Hematopoietic multipotent progenitor cell treated with erythropoietin and hydrocortisone succinate and interleukin-3 and kit ligand, for 4 days (in vitro differentiated cells): ENCODE measurements at regions not wholly inside any gene's neighbourhood (a gene's known extent, or its start where the extent isn't known, plus 50 kb on each side); places are given as distances from the start of the nearest gene placed in this dataset.
"Not testable (repeated sequence)": the region's sequence is repeated elsewhere in the genome, so short reads cannot be mapped to it uniquely, and the experiment has no call there.

Experiments
- DNase-seq: peaks from one replicate; pipeline ENCODE4 v3.0.0-alpha.2; 2015

DNA sequence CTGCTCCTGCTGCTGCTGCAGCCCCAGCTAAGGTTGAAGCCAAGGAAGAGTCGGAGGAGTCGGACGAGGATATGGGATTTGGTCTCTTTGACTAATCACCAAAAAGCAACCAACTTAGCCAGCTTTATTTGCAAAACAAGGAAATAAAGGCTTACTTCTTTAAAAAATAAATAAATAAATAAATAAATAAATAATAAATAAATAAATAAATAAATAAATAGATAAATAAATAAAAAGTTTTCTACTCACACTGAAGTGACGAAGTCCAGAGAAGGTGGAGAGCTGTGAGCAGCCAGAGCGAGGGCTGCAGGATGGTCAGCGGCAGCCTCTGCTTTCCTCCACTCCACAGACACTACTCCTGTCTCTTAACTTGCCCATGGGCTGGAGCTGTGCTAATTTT, 105.6 kb upstream of the ATL2 start:
- not testable (repeated sequence) for DNase-seq

DNA sequence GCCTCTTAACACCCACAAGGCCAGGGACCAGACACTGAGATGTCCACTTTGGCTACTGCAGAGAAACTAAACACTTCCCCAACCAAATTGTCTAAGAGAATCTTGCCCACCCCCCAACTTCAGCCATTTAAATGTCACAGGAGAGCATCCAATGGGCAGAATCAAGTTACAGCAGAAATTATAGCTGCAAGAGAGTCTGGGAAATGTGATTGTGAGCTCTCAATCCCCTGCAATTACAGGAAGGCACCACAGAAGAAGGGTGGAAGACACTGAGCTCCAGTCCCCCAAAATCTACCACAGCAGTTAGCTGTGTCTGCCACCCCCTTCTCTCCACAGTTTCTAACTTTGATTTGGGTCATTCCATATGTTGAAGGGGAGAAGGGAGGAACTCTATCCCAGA, 103.5 kb upstream of the ATL2 start:
- DNase-seq, result no peak

DNA sequence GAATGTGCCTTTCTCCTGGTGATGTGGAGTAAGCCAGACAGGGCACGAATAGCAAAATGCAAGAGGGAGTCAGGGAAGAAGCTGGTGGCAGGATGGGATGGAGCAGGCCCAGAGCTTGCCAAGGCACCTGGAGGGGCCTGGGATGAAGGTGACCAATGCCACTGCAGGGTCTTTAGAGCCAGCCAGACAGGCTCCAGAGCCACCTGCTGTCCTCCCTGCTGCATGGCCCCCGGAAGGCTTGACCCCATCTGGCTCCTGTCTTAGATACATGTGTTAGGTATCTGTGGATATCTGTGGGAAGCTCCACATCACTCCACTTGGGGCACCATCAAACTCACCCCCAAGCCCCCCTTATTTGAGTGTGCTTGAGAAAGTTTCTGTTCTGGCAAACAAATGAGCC, 99.9 kb upstream of the ATL2 start:
- no peak for DNase-seq

DNA sequence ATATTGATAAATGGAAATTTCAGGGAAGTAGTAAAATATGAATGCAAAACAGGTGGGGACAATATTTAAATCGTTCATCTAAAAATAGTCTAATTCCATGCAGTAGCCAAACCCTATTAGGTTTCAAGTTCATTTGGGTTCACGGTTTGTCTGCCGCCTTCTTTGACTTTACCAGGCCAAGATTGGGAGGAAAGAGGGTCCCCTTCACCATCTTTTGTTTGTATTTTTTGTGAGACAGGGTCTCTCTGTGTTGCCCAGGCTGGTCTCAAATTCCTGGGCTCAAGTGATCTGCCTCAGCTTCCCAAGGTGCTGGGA, 98.5 kb upstream of the ATL2 start:
- DNase-seq, result no peak

DNA sequence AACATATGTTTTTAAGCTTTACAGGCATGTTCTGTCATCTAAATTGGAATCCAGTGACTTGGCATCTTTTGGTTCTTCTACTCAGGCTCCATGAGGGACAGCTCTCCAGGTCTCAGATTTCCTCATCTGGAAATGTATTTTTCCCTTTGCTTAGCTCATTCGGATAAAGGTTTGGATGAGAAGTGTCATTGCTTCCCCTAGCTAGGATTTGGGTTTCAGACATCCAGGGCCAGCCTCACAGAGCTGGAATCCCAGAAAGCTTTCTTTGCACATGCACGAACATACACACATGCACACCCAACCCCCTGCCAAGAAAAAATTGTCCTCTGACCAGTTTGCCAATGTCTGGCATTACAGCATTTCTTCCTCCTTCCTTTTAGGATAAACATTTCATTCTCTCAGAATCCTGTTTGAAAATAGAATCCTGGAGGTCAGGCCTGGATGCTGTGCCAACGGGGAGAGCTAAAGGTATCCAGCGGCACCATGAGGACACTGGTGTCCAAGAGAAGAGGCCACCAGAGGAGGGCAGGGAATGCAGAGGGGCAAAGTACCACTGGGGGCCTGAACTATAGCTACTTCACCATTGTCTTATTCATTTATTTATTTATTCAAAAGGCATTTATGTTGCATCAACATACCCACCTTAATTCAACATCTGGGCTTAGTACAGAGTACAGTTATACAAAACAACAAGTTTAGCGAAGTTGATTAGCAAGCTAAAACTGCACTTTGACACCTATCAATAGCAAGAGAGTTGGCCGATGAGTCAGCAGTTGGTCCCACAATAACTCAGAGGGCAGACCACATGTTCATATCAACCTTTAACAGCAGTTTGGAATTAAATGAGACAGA, 97.9 kb upstream of the ATL2 start:
- peak; percentile 80 for DNase-seq

DNA sequence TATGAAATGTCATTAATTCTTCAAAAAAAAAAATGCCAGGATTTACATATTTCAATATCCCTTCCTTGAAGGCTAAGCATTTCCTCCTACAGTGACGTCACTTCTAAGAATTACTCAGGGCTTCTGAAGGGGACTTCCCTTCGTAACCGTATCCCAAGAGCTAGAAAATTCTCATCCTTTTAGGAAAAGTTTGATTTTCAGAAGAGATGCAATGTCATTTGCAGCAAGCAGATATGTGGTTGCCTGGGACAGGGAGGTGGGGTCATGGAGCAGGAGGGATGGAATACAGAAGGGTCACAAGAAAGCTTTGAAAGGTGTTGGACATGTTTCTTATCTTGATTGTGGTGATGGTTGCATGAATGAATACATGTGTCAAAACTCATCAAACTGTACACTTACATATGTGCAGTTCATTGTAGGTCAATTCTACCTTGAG, 97.0 kb upstream of the ATL2 start:
- no peak for DNase-seq

DNA sequence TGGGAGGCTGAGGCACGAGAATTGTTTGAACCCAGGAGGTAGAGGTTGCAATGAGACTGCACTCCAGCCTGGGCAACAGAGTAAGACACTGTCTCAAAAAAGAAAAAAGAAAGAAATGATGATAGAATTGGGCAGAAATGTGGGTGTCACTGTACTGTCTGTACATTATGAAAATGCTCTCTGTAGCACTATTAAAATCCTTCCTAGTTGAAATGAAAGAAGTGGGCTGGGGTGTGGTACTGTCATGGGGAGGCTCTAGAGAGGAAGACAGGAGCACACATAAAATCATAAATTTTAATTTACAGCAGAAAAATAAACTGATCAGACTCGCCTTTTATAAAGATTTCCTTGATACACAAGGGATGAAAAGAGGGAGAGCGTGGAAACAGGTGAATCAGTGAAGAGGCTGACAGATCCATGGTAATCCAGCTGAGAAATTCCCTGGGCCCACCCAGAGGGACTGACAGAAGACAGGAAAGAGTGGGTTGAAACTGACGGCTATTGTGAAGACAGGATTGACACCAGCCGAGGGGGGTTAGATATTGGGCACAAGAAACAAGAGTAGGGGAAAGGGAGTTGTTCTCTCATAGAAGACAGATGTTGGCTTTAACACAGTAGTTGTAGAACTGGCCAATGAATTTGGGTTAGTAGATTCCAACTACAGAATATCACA, 96.4 kb upstream of the ATL2 start:
- DNase-seq, result no peak

DNA sequence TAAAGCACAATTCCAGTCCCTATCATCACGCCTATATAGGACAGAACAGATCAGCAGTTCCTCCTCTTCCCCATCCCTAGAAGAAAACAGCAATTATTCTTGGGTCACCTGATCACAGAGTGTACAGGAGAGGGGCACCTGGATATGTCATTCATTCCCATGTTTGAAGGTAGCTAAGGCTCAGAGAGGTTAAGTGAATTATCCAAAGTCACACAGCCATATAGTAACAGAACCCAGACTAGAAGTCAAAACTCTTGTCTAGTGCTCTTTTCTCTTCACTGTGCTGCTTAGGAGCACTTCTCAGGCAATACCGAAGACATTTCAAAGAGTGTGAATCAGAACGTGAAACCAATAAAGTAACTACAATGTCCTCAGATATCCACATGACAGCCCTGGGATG, 93.0 kb upstream of the ATL2 start:
- no peak for DNase-seq

DNA sequence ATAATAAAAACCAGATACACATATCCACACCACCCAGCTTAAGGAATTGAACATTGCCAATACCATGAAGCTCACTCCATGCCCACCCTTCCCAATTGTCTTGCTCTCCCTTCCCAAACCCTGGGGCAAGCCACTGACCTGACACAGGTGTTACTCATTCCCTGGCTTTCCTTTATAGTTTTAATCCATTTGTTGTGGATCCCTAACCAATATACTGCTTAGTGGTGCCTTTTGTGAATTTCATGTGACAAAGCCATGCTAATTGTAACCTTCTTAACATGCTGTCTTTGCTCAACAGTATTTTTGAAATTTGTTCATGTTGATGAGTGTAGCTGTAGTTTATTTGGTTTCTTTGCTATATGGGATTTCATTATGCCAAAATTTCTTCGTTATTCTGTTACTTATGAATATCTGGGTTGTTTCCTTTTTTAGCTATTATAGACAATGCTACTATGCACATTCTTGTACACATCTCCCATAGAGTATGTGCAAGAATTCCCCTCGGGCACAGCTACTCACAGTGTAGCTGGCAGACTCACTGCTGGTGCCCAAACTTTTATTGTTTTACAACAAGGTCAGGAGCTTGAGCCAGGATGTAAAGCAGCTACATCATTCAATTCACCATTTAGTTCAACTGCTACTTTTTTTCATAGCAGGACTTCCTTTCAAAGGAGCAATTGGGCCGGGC, 90.8 kb upstream of the ATL2 start:
- no peak for DNase-seq

DNA sequence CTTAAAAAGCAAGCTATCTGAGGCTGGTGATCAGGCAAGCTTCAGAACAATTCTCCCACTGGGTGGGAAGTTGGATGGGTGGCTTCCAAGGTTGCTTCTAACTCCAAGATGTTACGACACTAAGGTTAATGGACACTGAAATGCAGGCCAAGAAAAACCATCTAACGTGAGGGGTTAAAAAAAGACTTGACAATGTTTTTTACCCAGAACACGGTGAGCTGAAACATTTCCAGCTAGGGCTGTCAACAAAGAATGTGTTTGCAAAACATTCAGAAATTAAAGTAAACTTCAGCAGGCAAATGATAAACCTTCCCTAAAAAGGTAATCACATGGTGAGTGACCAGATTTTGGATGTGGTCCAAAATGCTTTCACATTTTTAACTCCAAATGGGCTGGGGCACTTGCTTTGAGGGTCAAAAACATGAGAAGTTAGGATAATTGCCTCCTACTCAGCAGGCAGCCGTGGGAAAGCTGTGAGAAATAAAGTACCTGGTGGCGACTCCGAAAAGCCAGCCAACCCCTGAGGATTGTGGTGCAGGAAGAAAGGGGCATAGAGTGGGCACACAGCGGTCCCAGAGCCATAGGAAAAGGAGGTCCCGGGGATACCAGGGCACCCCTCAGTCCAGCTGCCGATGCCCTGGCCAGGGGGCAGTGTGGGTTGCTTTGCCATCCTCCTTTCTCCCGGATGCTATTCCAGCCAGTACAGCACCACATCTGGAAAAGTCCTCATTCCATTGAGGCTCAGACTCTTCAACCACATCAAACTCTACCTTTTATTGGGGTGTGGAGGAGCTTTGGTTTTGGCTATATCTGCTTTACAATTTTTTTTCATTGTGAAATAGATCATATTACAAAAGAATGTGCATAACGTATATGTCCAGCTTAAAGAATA, 90.0 kb upstream of the ATL2 start:
- DNase-seq, result no peak

DNA sequence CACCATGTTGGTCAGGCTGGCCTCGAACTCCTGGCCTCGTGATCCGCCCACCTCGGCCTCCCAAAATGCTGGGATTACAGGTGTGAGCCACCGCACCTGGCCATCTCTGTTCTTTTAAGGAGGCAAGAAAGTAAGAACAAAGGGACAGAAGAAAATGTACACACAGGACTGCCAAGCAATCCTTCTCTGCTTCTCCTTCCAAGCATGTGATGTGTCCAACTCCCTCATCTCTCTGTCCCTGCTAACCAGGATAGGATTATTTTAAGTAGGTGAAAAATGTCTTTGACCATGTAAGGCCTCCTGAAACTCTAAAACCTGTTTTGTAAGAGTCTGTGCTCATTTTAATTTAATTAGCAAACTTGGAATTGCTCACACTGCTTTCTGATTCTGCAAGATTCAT, 89.3 kb upstream of the ATL2 start:
- DNase-seq, result no peak

DNA sequence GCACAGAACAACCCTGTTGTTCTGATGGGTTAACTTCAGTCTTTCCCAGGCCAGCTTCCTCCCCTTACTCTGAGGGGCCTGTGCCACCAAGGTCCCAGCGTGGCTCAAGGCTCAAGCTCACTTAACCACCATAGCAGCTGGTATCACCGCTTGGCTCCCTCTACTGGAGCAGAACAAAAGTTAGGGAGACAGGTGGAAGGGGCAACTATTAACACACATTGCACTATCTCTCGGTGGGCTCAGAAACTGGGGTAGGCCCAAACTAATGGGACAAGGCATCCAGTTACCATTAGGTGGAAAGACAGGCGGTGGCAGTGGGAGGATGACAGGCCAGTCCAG, 88.7 kb upstream of the ATL2 start:
- peak; percentile 77 for DNase-seq

DNA sequence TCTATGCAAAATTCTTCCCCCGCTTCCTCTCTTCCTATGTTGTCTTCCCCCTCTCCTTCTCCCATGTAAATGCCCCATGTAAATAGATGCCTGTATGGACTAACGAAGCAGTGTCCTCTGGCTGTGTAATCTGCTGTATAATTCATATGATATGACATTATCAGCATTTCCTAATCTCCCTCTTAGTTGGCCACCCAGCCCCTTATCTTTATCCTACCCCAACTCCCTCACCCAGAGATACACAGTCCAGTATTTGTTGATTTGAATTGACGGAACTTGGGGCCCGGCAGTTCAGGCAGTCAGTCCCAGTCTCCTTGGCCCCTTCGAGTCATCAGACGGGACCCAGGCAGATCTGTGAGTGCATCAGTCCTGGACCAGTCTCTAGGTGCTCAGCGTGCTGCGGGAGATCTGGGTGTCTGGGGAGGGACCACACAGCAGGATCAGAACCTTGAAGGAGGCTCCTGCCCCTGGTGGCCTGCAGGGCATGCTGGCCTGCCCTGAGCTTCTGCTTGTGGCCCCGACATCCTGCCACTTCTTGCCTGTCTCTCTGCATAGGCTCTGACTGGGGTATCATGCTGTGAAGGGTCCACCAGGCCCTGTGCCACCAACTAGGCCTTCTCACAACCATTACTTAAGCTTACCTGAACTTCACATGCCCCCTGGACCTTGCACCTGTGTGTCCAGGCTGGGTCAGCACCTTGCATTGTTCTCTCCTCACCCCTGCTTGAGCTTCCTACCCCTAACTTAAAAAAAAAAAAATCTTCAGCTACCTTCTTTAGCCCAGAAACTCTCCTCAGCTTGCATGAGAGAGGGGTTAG, 88.1 kb upstream of the ATL2 start:
- DNase-seq, result no peak

DNA sequence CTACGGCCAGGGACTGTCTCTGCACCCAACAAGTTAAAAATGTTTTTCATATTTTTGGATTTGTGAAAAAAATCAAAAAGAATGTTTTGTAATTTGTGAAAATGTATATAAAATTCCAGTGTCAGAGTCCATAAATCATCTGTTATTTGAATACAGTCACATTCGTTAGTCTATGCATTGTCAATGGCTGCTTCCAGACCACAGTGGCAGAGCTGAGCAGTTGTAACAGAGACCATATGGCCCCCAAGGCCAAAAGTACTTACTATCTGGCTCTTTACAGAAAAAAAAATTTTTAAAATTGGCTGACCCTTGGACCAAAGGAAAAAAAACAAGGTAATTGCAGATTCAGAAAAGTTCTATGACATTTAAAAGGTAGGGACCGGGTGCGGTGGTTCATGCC, 86.7 kb upstream of the ATL2 start:
- no peak for DNase-seq

DNA sequence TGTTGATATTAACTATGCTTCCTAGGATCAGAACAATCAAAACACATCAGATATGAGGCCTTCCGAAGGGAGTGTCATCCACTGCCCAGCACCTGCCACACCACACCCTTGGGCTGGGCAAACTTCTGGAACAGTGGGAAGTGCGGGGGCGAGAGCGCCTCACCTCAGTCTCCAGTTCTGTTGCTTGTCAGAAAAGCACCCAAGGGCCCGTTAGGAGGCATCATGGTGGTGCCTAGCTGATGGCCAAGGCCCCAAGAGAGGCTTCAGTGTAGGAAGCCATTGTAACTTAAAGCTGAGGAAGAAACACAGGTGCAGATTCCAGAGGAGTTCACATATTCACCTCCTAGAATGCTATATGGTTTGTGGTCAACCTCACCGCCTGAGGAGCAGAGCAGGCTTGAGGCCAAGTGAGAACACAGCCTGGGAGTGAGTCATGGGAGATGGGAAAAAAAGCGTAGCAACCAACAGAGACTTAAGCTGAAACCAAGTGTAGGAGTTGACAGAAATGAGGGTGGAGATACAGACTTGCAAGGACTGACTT, 85.1 kb upstream of the ATL2 start:
- peak; percentile 26 for DNase-seq

DNA sequence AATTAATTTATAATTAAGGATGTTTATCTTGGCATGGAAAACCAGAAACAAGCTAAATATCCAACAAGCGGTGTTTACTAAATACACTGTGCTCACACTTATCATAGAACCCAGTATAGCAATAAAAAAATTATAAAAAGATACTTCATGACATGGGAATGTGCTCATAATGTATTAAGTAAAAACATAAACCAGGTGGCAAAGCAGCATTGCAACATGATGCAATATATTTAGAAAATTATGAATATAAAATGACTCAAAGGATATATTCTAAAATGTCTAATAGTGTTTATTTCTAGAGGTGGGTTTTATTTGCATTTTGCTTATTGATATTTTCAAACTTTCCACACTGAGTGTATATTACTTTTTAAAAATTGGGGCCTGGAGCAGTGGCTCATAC, 84.4 kb upstream of the ATL2 start:
- DNase-seq, result no peak

DNA sequence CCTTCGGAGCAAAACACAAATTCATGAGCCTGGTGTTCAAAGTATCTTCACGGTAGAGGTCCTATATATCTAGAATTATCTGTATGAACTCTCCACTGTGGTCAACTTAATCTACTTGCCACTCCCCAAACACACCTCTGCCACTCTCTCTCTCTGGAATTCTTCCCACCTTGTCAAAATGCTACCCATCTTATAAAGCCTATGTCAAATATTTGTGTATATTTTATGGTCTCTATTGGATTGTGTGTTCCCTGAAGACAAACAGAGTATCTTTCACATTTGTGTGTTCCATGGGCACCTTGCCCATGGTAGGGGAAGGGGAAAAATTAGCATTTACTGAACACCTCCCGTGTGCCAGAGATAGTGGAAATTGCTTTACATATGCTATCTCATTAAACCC, 83.2 kb upstream of the ATL2 start:
- DNase-seq, result no peak

DNA sequence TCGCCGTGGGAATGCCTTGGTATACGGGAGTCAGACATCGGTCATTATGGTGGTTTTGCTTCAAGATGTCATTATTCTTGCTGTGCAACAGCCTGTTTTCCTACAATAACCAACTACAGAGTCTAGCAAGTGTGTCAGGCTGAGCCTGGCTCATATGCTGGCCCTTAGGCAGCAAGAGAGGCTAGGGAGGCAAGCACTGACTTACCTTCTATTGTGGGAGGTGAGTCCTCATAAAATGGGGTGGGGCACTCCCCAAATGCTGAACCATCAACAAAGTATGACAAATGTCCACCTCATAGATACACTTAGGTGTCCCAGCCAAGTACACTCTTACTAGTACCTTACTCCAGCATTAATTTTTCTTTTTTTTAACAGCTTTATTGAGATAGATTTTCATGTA, 77.0 kb upstream of the ATL2 start:
- DNase-seq, result no peak

DNA sequence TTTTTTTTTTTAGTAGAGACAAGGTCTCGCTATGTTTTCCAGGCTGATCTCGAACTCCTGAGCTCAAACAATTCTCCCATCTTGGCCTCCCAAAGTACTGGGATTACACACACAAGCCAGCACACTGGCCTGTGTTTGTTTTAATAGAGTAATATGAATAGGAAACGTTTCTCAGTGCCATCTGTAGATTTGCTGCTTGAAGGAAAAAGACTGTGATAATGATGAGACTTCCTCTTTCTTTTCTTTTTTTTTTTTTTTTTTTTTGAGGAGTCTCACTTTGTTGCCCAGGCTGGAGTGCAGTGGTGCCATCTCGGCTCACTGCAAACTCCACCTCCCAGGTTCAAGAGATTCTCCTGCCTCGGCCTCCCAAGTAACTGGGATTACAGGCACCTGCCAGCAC, 74.7 kb upstream of the ATL2 start:
- DNase-seq, result not testable (repeated sequence)

DNA sequence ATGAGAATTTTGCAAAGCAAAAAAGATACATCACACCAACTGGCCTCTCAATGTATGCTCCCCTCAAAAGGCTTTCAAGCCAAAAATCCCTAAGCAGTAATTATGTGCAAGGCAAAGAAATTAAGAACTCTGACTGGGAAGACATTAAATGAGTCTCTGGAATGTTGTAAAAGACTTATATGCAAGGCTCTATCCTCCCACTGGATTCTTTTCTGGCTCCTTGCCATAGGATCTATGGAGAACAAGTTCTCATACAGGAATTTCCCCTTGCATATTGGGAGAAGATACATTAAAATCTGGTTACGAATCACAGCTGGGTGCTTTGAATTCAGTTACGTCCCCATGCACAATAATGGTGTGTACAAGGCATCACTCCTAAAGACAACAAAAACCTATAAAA, 73.4 kb upstream of the ATL2 start:
- no peak for DNase-seq

DNA sequence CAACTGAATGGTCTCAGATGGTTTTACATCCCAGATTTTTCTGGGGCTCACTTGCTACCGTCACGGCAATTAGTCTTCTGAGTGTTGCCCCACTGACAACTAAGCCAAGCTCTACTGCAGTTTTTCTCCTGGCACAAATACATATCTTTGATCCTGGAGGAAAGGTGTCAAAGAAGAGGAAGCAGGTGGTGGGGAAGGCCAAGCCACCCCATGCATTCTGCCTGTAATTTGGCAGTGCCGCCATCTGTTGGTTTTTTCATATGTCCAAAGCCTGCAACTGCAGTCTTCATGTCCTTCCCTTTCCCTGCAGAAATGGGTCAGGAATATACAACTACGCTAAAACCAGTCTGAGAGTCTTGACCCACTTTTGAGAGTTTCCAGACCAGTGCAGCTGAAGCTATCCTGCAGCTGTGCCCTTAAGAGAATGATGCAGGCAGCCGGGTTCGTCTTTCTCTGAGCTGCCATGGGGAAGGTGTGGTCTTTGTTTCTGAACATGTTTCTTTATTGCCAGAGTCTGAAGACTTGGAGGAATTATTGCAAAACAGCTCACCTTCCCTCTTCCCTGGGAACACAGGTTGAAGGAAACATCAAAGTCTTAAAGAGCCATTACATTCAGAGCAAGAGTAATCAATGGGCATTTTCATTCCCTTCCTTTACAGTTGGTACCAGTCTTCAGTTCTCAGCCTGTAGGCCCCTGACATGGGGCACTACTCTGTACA, 71.8 kb upstream of the ATL2 start:
- no peak for DNase-seq
